ENCODE measurements at regions not wholly inside any gene's neighbourhood (a gene's known extent, or its start where the extent isn't known, plus 50 kb on each side); places are given as distances from the start of the nearest gene placed in this dataset.

GRCh38 chr11:97280347-97280746 is 890.5 kb downstream of the JRKL start:
- H3K9me3 Mint-ChIP-seq = peaks cover 1 to 2% of the 10 kb centered on the region in 2 experiments; a peak in 3 of 5 replicates
- WGBS (ENCODE audit: extremely low coverage, insufficient read length, low lambda C conversion rate) = no CpG with 5 or more reads among the region's 2 CpGs
- no peak overlapping the region for H3K18ac ChIP-seq (ENCODE audit: insufficient read length, low read depth, low read length)

More at GRCh38 chr11:97280347-97280746, 890.5 kb downstream of the JRKL start:
- Histone ChIP-seq H4K8ac (replicated peaks; ENCODE audit: insufficient read length, low read depth, low read length) (no peak overlapping the region), H3K23me2 (ENCODE audit: insufficient read length, low read depth, low read length, poor library complexity, severe bottlenecking) (no peaks in the 10 kb centered on the region), H2BK120ac (ENCODE audit: low read depth, low read length, poor library complexity, severe bottlenecking) (no peak overlapping the region), H2BK20ac (ENCODE audit: low read depth, low read length, poor library complexity, severe bottlenecking) (no peak overlapping the region), H3K4ac (ENCODE audit: low read depth, low read length) (no peak overlapping the region), H3K9ac (ENCODE audit: extremely low read depth, insufficient read length, low read length) (no peak overlapping the region), H3K23ac (ENCODE audit: insufficient read length, low read depth, low read length) (no peak overlapping the region), H4K91ac (ENCODE audit: insufficient read length, low read depth, low read length) (no peak overlapping the region), H3K56ac (ENCODE audit: insufficient read length, low read depth, low read length) (no peak overlapping the region), H3T11ph (ENCODE audit: low read length) (no peak overlapping the region), H3K9me3 (ENCODE audit: control insufficient read depth, low read depth, low read length) (no peaks in the 10 kb centered on the region), H4K5ac (ENCODE audit: insufficient read length, low read depth, low read length) (no peak overlapping the region), H3K27me3 (ENCODE audit: insufficient read depth, low read length) (no peaks in the 10 kb centered on the region), H3K4me1 (ENCODE audit: insufficient read depth, low read length) (no peaks in the 10 kb centered on the region), H3K14ac (ENCODE audit: insufficient read depth, low read length) (no peak overlapping the region), H3K79me2 (ENCODE audit: insufficient read depth, low read length) (no peaks in the 10 kb centered on the region), H2AK5ac (ENCODE audit: insufficient read length, low read length) (no peak overlapping the region), H2AFZ (ENCODE audit: low read length) (no peak overlapping the region), H2BK15ac (ENCODE audit: low read depth, low read length) (no peak overlapping the region), H4K20me1 (ENCODE audit: control insufficient read depth, insufficient read depth, insufficient read length) (no peaks in the 10 kb centered on the region), H3K4me2 (ENCODE audit: insufficient read depth, insufficient read length, low read length) (no peak overlapping the region), H3K27ac (ENCODE audit: insufficient read length, low read depth, low read length) (no peak overlapping the region), H3K79me1 (ENCODE audit: insufficient read depth, low read depth, low read length, poor library complexity, severe bottlenecking) (no peaks in the 10 kb centered on the region), H2BK12ac (ENCODE audit: insufficient read length, low read depth, low read length) (no peak overlapping the region), H2BK5ac (ENCODE audit: insufficient read length, low read length) (no peak overlapping the region)
- H3K4me1 Mint-ChIP-seq = no peaks in the 10 kb centered on the region; a peak in 1 of 4 replicates
- H3K4me3 Mint-ChIP-seq = no peak overlapping the region
- H3K36me3 Mint-ChIP-seq (ENCODE audit: insufficient read depth in 1 of 3, low read depth in 3 of 3) = 0 out of 7 replicates have a peak, but pooled peaks cover 0 to 3% (median 0%) of the 10 kb centered on the region in 3 experiments
- no peak for TF ChIP-seq CTCF (conservative IDR thresholded peaks at IDR 0.05)
- DNase-seq = no peak
- no peaks in the 10 kb centered on the region for H3K27me3 Mint-ChIP-seq (ENCODE audit: low read depth)
- H3K27ac Mint-ChIP-seq = no peak overlapping the region
